ENCODE measurements at regions not wholly inside any gene's neighbourhood (a gene's known extent, or its start where the extent isn't known, plus 50 kb on each side); places are given as distances from the start of the nearest gene placed in this dataset.
A peak's percentile ranks its signal among the peaks of the same experiment; 100 is the strongest.

DNA sequence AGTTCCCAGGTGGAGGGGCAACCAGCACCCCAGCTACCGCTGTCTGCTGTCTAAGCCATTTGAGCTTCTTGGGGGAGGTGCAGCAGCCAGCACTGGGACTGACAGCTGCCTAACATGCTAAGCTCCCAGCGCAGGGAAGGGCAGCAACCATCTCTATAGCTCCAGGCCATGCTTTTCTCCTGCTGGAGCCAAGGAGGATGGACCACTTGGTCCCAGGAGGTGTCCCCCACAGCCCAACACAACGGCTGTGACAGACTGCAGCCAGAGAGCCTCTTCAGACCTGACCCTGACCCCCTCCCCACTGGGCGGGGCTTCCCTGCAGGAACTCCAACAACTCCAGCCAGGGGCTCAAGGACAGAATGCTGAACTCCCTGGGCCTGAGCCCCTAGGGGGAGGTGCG is 370.6 kb upstream of the REG3G start:
- Mint-ChIP-seq H3K4me1 (no peaks in the 10 kb centered on the region), H3K27ac (no peak overlapping the region), H3K27me3 (ENCODE audit: low read depth) (no peaks in the 10 kb centered on the region), H3K9me3 (peaks cover 43% of the 10 kb centered on the region), H3K4me3 (no peak overlapping the region), H3K36me3 (peaks cover 17% of the 10 kb centered on the region)
- DNase-seq (ENCODE audit: low spot score) (no peak), ATAC-seq (peak; percentile 48)
- TF ChIP-seq, protein P1, sequence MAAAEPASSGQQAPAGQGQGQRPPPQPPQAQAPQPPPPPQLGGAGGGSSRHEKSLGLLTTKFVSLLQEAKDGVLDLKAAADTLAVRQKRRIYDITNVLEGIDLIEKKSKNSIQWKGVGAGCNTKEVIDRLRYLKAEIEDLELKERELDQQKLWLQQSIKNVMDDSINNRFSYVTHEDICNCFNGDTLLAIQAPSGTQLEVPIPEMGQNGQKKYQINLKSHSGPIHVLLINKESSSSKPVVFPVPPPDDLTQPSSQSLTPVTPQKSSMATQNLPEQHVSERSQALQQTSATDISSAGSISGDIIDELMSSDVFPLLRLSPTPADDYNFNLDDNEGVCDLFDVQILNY (CRISPR knock-in tag; IDR thresholded peaks at IDR 0.05), result no peak
- TF ChIP-seq, protein P2, sequence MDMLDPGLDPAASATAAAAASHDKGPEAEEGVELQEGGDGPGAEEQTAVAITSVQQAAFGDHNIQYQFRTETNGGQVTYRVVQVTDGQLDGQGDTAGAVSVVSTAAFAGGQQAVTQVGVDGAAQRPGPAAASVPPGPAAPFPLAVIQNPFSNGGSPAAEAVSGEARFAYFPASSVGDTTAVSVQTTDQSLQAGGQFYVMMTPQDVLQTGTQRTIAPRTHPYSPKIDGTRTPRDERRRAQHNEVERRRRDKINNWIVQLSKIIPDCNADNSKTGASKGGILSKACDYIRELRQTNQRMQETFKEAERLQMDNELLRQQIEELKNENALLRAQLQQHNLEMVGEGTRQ (CRISPR knock-in tag; IDR thresholded peaks at IDR 0.05), result no peak
- TF ChIP-seq TEAD1 (CRISPR knock-in tag; IDR thresholded peaks at IDR 0.05) (no peak), GRHL2 (CRISPR knock-in tag; IDR thresholded peaks at IDR 0.05; ENCODE audit: insufficient replicate concordance, severe bottlenecking) (no peak), ETV6 (CRISPR knock-in tag; IDR thresholded peaks at IDR 0.05) (no peak), TCF7 (CRISPR knock-in tag; IDR thresholded peaks at IDR 0.05; ENCODE audit: low read depth) (no peak), ZNF317 (CRISPR knock-in tag; IDR thresholded peaks at IDR 0.05; ENCODE audit: borderline replicate concordance, low read depth) (no peak), CBFB (CRISPR knock-in tag; IDR thresholded peaks at IDR 0.05; ENCODE audit: low read depth) (no peak), PRRX2 (CRISPR knock-in tag; IDR thresholded peaks at IDR 0.05) (no peak)
- TF ChIP-seq, protein P3, sequence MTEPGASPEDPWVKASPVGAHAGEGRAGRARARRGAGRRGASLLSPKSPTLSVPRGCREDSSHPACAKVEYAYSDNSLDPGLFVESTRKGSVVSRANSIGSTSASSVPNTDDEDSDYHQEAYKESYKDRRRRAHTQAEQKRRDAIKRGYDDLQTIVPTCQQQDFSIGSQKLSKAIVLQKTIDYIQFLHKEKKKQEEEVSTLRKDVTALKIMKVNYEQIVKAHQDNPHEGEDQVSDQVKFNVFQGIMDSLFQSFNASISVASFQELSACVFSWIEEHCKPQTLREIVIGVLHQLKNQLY (CRISPR knock-in tag; IDR thresholded peaks at IDR 0.05), result no peak
- TF ChIP-seq, protein P4, sequence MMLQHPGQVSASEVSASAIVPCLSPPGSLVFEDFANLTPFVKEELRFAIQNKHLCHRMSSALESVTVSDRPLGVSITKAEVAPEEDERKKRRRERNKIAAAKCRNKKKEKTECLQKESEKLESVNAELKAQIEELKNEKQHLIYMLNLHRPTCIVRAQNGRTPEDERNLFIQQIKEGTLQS (CRISPR knock-in tag; conservative IDR thresholded peaks at IDR 0.05), result no peak
- ChIA-PET CTCF (interaction anchor here (1.3 kb wide), 1 partner anchor 18 kb away, joined by 7 read pairs; no protein-coding TSS in a partner anchor), POLR2A (no interaction called here)

DNA sequence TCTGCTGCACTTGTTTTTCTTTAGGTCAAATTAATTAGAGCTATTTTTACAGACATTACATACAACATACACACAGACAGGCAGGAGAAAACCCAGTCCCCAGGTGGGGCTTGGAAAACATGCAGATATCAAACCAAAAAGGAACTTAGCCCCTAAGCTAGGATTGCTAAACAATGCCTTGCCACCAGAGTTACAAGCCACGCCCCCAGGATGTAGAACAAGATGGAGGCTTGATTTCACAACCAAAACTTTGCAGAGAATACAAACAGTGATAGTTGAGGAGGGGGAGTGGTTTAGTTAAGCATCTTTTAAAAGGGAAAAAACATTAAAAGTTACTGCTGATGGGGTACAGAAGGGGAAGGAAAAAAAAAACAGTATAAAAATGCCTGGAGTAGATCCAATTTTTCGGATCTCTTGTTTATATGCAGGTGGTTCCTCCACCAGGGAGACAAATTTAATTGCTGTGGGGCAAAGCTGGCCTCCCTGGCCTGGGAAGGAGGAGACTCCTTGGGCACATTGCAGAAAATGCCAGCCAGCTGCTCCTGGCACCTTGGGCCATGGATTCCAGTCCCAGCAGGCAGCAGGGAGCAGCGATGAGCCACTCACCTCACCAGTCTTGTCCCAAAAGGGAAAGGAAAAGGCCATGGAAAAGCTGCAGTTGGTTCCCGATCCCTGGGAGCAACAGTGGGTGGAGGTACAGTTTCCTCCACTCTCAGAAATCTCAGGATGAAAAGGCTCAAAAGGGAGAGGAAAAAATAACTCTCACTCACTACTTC is 348.4 kb upstream of the REG3G start:
- DNase-seq (ENCODE audit: low spot score) (peak; percentile 22), ATAC-seq (no peak)
- peaks cover 21% of the 10 kb centered on the region for H3K4me1 Mint-ChIP-seq
- H3K27ac Mint-ChIP-seq, result no peak overlapping the region
- no peak overlapping the region for H3K4me3 Mint-ChIP-seq
- H3K36me3 Mint-ChIP-seq, result no peaks in the 10 kb centered on the region
- H3K27me3 Mint-ChIP-seq (ENCODE audit: low read depth), result 0 out of 2 replicates have a peak, but pooled peaks cover 3% of the 10 kb centered on the region
- H3K9me3 Mint-ChIP-seq, result 0 out of 2 replicates have a peak, but pooled peaks cover 5% of the 10 kb centered on the region
- ChIA-PET POLR2A (interaction anchor here (0.6 kb wide), 1 partner anchor 193 kb away, joined by 3 read pairs; no protein-coding TSS in a partner anchor), CTCF (interaction anchor here (0.6 to 2.4 kb wide), 3 partner anchors 184 to 302 kb away, joined by 3 to 15 read pairs (median 4); no protein-coding TSS in a partner anchor)
- TF ChIP-seq, protein P5, sequence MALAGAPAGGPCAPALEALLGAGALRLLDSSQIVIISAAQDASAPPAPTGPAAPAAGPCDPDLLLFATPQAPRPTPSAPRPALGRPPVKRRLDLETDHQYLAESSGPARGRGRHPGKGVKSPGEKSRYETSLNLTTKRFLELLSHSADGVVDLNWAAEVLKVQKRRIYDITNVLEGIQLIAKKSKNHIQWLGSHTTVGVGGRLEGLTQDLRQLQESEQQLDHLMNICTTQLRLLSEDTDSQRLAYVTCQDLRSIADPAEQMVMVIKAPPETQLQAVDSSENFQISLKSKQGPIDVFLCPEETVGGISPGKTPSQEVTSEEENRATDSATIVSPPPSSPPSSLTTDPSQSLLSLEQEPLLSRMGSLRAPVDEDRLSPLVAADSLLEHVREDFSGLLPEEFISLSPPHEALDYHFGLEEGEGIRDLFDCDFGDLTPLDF (CRISPR knock-in tag; IDR thresholded peaks at IDR 0.05), result no peak
- TF ChIP-seq MXD4 (CRISPR knock-in tag; IDR thresholded peaks at IDR 0.05; ENCODE audit: borderline replicate concordance) (no peak), GRHL2 (CRISPR knock-in tag; IDR thresholded peaks at IDR 0.05; ENCODE audit: insufficient replicate concordance, severe bottlenecking) (no peak), CREM (CRISPR knock-in tag; IDR thresholded peaks at IDR 0.05) (no peak), NFYB (CRISPR knock-in tag; conservative IDR thresholded peaks at IDR 0.05; ENCODE audit: low read depth) (no peak), JUN (CRISPR knock-in tag; IDR thresholded peaks at IDR 0.05) (no peak), MYBL2 (CRISPR knock-in tag; IDR thresholded peaks at IDR 0.05) (no peak), TP53 (CRISPR knock-in tag; IDR thresholded peaks at IDR 0.05) (no peak), ESRRA (CRISPR knock-in tag; IDR thresholded peaks at IDR 0.05; ENCODE audit: borderline replicate concordance) (no peak), ZNF138 (CRISPR knock-in tag; conservative IDR thresholded peaks at IDR 0.05) (no peak)
- TF ChIP-seq, protein P1 (CRISPR knock-in tag; IDR thresholded peaks at IDR 0.05), result no peak
- TF ChIP-seq, protein P6, sequence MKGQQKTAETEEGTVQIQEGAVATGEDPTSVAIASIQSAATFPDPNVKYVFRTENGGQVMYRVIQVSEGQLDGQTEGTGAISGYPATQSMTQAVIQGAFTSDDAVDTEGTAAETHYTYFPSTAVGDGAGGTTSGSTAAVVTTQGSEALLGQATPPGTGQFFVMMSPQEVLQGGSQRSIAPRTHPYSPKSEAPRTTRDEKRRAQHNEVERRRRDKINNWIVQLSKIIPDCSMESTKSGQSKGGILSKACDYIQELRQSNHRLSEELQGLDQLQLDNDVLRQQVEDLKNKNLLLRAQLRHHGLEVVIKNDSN (CRISPR knock-in tag; IDR thresholded peaks at IDR 0.05), result no peak
- TF ChIP-seq, protein P7, sequence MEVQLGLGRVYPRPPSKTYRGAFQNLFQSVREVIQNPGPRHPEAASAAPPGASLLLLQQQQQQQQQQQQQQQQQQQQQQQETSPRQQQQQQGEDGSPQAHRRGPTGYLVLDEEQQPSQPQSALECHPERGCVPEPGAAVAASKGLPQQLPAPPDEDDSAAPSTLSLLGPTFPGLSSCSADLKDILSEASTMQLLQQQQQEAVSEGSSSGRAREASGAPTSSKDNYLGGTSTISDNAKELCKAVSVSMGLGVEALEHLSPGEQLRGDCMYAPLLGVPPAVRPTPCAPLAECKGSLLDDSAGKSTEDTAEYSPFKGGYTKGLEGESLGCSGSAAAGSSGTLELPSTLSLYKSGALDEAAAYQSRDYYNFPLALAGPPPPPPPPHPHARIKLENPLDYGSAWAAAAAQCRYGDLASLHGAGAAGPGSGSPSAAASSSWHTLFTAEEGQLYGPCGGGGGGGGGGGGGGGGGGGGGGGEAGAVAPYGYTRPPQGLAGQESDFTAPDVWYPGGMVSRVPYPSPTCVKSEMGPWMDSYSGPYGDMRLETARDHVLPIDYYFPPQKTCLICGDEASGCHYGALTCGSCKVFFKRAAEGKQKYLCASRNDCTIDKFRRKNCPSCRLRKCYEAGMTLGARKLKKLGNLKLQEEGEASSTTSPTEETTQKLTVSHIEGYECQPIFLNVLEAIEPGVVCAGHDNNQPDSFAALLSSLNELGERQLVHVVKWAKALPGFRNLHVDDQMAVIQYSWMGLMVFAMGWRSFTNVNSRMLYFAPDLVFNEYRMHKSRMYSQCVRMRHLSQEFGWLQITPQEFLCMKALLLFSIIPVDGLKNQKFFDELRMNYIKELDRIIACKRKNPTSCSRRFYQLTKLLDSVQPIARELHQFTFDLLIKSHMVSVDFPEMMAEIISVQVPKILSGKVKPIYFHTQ (CRISPR knock-in tag; IDR thresholded peaks at IDR 0.05), result no peak
- TF ChIP-seq, protein P8, sequence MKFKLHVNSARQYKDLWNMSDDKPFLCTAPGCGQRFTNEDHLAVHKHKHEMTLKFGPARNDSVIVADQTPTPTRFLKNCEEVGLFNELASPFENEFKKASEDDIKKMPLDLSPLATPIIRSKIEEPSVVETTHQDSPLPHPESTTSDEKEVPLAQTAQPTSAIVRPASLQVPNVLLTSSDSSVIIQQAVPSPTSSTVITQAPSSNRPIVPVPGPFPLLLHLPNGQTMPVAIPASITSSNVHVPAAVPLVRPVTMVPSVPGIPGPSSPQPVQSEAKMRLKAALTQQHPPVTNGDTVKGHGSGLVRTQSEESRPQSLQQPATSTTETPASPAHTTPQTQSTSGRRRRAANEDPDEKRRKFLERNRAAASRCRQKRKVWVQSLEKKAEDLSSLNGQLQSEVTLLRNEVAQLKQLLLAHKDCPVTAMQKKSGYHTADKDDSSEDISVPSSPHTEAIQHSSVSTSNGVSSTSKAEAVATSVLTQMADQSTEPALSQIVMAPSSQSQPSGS (CRISPR knock-in tag; IDR thresholded peaks at IDR 0.05; ENCODE audit: borderline replicate concordance, low read depth), result no peak
